H1 (cell line): ENCODE measurements at regions not wholly inside any gene's neighbourhood (a gene's known extent, or its start where the extent isn't known, plus 50 kb on each side); places are given as distances from the start of the nearest gene placed in this dataset.

Experiments used
- CTCF ChIA-PET: fragments of 300-600 bp; sonication (Branson Sonifier 250); formaldehyde crosslinking; loops from one replicate; lab custom pipeline; 2021; ENCODE audit not compliant: partially characterized antibody; lab: Charles Lee
- POLR2A ChIA-PET: fragments of 300-600 bp; sonication (Branson Sonifier 250); formaldehyde crosslinking; loops from one replicate; lab custom pipeline; 2021; ENCODE audit warnings: inconsistent platforms; ENCODE audit not compliant: partially characterized antibody; lab: Charles Lee
- DNase-seq, 2 experiments: peaks; one replicate each; pipeline versions ENCODE4 v3.0.0 to v3.0.0-alpha.2; 2010 to 2022; ENCODE audit warnings: low spot score in 2 of 2, low read depth in 1 of 2, mixed read lengths in 1 of 2
- FAIRE-seq: peaks from 2 replicates; lab custom pipeline; 2011; peaks lifted over from hg19 to GRCh38; lab: Jason Lieb, UNC
- H2AFZ ChIP-seq: 2 replicates; pipeline ENCODE4 v1.8.1; 2012; ENCODE audit warnings: low read length, inconsistent platforms
- H2AK5ac ChIP-seq: 2 replicates; pipeline ENCODE4 v1.6.1; 2013; ENCODE audit warnings: low read depth, low read length
- H2BK120ac ChIP-seq: replicated peaks from 2 replicates; pipeline ENCODE3; 2013; ENCODE audit warnings: low read depth, low read length, inconsistent platforms
- H2BK12ac ChIP-seq: 2 replicates; pipeline ENCODE4 v1.6.1; 2013; ENCODE audit warnings: low read depth, low read length
- H2BK15ac ChIP-seq: 2 replicates; pipeline ENCODE4 v1.6.1; 2013; ENCODE audit warnings: low read length
- H2BK20ac ChIP-seq: 2 replicates; pipeline ENCODE4 v1.6.1; 2013; ENCODE audit warnings: low read length
- H2BK5ac ChIP-seq: 2 replicates; pipeline ENCODE4 v1.6.1; 2013; ENCODE audit warnings: low read depth, low read length
- H3K14ac ChIP-seq: 2 replicates; pipeline ENCODE4 v1.6.1; 2013; ENCODE audit warnings: inconsistent platforms; ENCODE audit not compliant: insufficient read length
- H3K18ac ChIP-seq: 2 replicates; pipeline ENCODE4 v1.6.1; 2013; ENCODE audit warnings: low read length; ENCODE audit errors: extremely low read depth
- H3K23ac ChIP-seq: 2 replicates; pipeline ENCODE4 v1.6.1; 2013; ENCODE audit warnings: inconsistent platforms; ENCODE audit not compliant: insufficient read length
- H3K23me2 ChIP-seq: 2 replicates; pipeline ENCODE4 v1.6.1; 2013; ENCODE audit warnings: low read depth, low read length
- H3K27ac ChIP-seq: 2 replicates; pipeline ENCODE4 v1.6.1; 2011; ENCODE audit warnings: low read depth, low read length, inconsistent platforms
- H3K27me3 ChIP-seq, 4 experiments: replicated peaks in 1 of 4; 1 replicate in 1 of 4; 2 replicates in 3 of 4; pipeline versions ENCODE4 v1.6.1 to v1.8.1; 2011 to 2013; ENCODE audit warnings: low read length in 3 of 4, mild to moderate bottlenecking in 3 of 4, inconsistent platforms in 2 of 4, mixed read lengths in 2 of 4, moderate library complexity in 1 of 4; ENCODE audit not compliant: control insufficient read depth in 3 of 4, insufficient read depth in 3 of 4; ENCODE audit errors: extremely low read depth in 1 of 4
- H3K36me3 ChIP-seq, 4 experiments: 2 replicates each; pipeline versions ENCODE4 v1.6.1 to v1.8.1; 2011 to 2013; ENCODE audit warnings: mild to moderate bottlenecking in 4 of 4, low read length in 3 of 4, moderate library complexity in 2 of 4, control low read depth in 1 of 4, inconsistent platforms in 1 of 4; ENCODE audit not compliant: insufficient read depth in 4 of 4, control insufficient read depth in 2 of 4
- H3K4ac ChIP-seq: replicated peaks from 2 replicates; pipeline ENCODE3; 2013; ENCODE audit warnings: low read length, low read depth, mixed read lengths, inconsistent platforms; ENCODE audit not compliant: insufficient read length
- H3K4me1 ChIP-seq, 4 experiments: replicated peaks in 1 of 4; 1 replicate in 1 of 4; 2 replicates in 3 of 4; pipeline versions ENCODE4 v1.6.1 to v1.8.1; 2011 to 2013; ENCODE audit warnings: low read length in 3 of 4, inconsistent platforms in 2 of 4, mixed read lengths in 1 of 4; ENCODE audit not compliant: insufficient read depth in 4 of 4, control insufficient read depth in 3 of 4
- H3K4me2 ChIP-seq, 2 experiments: 2 replicates each; pipeline versions ENCODE4 v1.6.1 to v1.8.1; 2011 to 2013; ENCODE audit warnings: low read depth in 2 of 2, low read length in 2 of 2, control low read depth in 1 of 2, inconsistent platforms in 1 of 2, mild to moderate bottlenecking in 1 of 2; ENCODE audit not compliant: insufficient read depth in 1 of 2
- H3K4me3 ChIP-seq, 4 experiments: fragments of 200-600, 300-600 bp in 1 of 4; sonication (generic), shearing (Covaris generic), sonication (Bioruptor Twin) in 1 of 4; 2 replicates each; pipeline versions ENCODE4 v1.5.1 to v1.8.1; 2011 to 2016; ENCODE audit warnings: low read length in 4 of 4, low read depth in 3 of 4, control low read depth in 2 of 4, inconsistent platforms in 2 of 4, mild to moderate bottlenecking in 2 of 4, mixed read lengths in 1 of 4, moderate library complexity in 1 of 4; ENCODE audit not compliant: insufficient read depth in 2 of 4; ENCODE audit errors: extremely low read depth in 1 of 4
- H3K56ac ChIP-seq: replicated peaks from 2 replicates; pipeline ENCODE3; 2013; ENCODE audit warnings: low read depth, mild to moderate bottlenecking, mixed read lengths, low read length, inconsistent platforms; ENCODE audit not compliant: insufficient read length
- H3K79me1 ChIP-seq: 2 replicates; pipeline ENCODE4 v1.6.1; 2013; ENCODE audit warnings: low read depth, low read length, control low read depth
- H3K79me2 ChIP-seq, 2 experiments: 2 replicates each; pipeline versions ENCODE4 v1.6.1 to v1.8.1; 2012 to 2013; ENCODE audit warnings: low read length in 2 of 2, mild to moderate bottlenecking in 2 of 2, inconsistent platforms in 1 of 2; ENCODE audit not compliant: insufficient read depth in 2 of 2, control insufficient read depth in 1 of 2
- H3K9ac ChIP-seq, 4 experiments: replicated peaks in 1 of 4; 1 replicate in 1 of 4; 2 replicates in 3 of 4; pipeline versions ENCODE4 v1.6.1 to v1.8.1; 2011 to 2013; ENCODE audit warnings: low read depth in 3 of 4, low read length in 3 of 4, control low read depth in 2 of 4, mild to moderate bottlenecking in 2 of 4, moderate library complexity in 2 of 4, inconsistent platforms in 1 of 4; ENCODE audit errors: extremely low read depth in 1 of 4
- H3K9me3 ChIP-seq, 2 experiments: 2 replicates each; pipeline versions ENCODE4 v1.6.1 to v1.8.1; 2012 to 2013; ENCODE audit warnings: mild to moderate bottlenecking in 2 of 2, moderate library complexity in 2 of 2, control low read depth in 1 of 2, inconsistent platforms in 1 of 2, low read depth in 1 of 2, low read length in 1 of 2, mixed read lengths in 1 of 2; ENCODE audit not compliant: insufficient read depth in 2 of 2
- H4K20me1 ChIP-seq, 2 experiments: replicated peaks in 1 of 2; 2 replicates each; pipeline versions ENCODE3 to v1.8.1; 2011 to 2013; ENCODE audit warnings: inconsistent platforms in 2 of 2, low read length in 2 of 2, mild to moderate bottlenecking in 1 of 2; ENCODE audit not compliant: insufficient read depth in 2 of 2, control insufficient read depth in 1 of 2
- H4K5ac ChIP-seq: 2 replicates; pipeline ENCODE4 v1.6.1; 2013; ENCODE audit warnings: low read length, low read depth, mixed read lengths, inconsistent platforms; ENCODE audit not compliant: insufficient read length
- H4K8ac ChIP-seq: 2 replicates; pipeline ENCODE4 v1.8.0; 2013; ENCODE audit warnings: mild to moderate bottlenecking, moderate library complexity, low read length, inconsistent platforms; ENCODE audit not compliant: insufficient read depth; ENCODE audit errors: extremely low read depth
- H4K91ac ChIP-seq: replicated peaks from 2 replicates; pipeline ENCODE3; 2013; ENCODE audit warnings: low read length, mixed read lengths, inconsistent platforms; ENCODE audit not compliant: insufficient read length
- MAFK ChIP-seq: IDR thresholded peaks from 2 replicates; pipeline ENCODE4 v1.6.1; 2012; ENCODE audit warnings: low read depth, mild to moderate bottlenecking, improper control_type of control experiment, low read length
- SIX5 ChIP-seq: IDR thresholded peaks from 2 replicates; pipeline ENCODE4 v1.6.1; 2011; ENCODE audit warnings: mild to moderate bottlenecking, low read depth, low read length
- WGBS, 2 experiments: shearing (Covaris generic) in 1 of 2; methylation state at CpG; one replicate each; pipeline versions ENCODE4 v1.1.6 to v1.1.7; 2013 to 2015; ENCODE audit warnings: low lambda C conversion rate in 2 of 2, mixed read lengths in 2 of 2, inconsistent platforms in 1 of 2, low coverage in 1 of 2, missing lambda C conversion rate in 1 of 2; ENCODE audit not compliant: insufficient replicate concordance in 2 of 2, insufficient coverage in 1 of 2, insufficient read length in 1 of 2; ENCODE audit errors: extremely low coverage in 1 of 2, missing lambda C conversion rate in 1 of 2; 5-methylcytosine and 5-hydroxymethylcytosine counted together

- Histone ChIP-seq H3K56ac (no peak overlapping the region), H3K79me1 (no peaks in the 10 kb centered on the region), H2AFZ (no peak overlapping the region), H3K23me2 (no peaks in the 10 kb centered on the region), H3K4me1 (0 out of 7 replicates have a peak, but pooled peaks cover 0 to 5% (median 1%) of the 10 kb centered on the region in 4 experiments), H4K5ac (no peak overlapping the region), H2BK20ac (no peak overlapping the region), H3K23ac (no peak overlapping the region), H3K14ac (no peak overlapping the region), H2BK15ac (no peak overlapping the region), H3K4me3 (no peak overlapping the region), H4K91ac (no peak overlapping the region), H3K27ac (no peak overlapping the region), H3K79me2 (no peaks in the 10 kb centered on the region), H2AK5ac (no peak overlapping the region), H2BK5ac (no peak overlapping the region), H3K9me3 (no peaks in the 10 kb centered on the region), H4K20me1 (no peaks in the 10 kb centered on the region), H3K36me3 (no peaks in the 10 kb centered on the region), H3K4me2 (no peak overlapping the region), H3K9ac (no peak overlapping the region), H3K18ac (no peak overlapping the region), H3K4ac (no peak overlapping the region), H4K8ac (no peak overlapping the region), H3K27me3 (no peaks in the 10 kb centered on the region), H2BK120ac (no peak overlapping the region), H2BK12ac (no peak overlapping the region)
- 94% methylated on average over 5 of the region's 5 CpGs; no CpG with 5 or more reads in 1 of the 2 experiments for WGBS, 2 experiments
- FAIRE-seq, result no peak
- POLR2A ChIA-PET, result no interaction called here
- DNase-seq, result no peak
- CTCF ChIA-PET, result interaction anchor here (0.6 to 0.8 kb wide), 2 partner anchors 32 to 56 kb away, joined by 3 read pairs; no protein-coding TSS in a partner anchor
- TF ChIP-seq MAFK (no peak), SIX5 (no peak)
These were observed 153.3 kb downstream of the METTL4 start for GRCh38 chr18:2417861-2418610.
